Testis (tissue), 2 donors: ENCODE measurements at regions not wholly inside any gene's neighbourhood (a gene's known extent, or its start where the extent isn't known, plus 50 kb on each side); places are given as distances from the start of the nearest gene placed in this dataset.

Experiments used
- DNase-seq: peaks from one replicate; pipeline ENCODE4 v3.0.0-alpha.2; 2019
- H3K27ac ChIP-seq, 2 donors: fragments of 200-600 bp; sonication (generic); one replicate each; pipeline ENCODE4 v1.5.1; 2019
- H3K27me3 ChIP-seq: fragments of 200-600 bp; sonication (generic); one replicate; pipeline ENCODE4 v1.5.1; 2019
- H3K36me3 ChIP-seq: fragments of 200-600 bp; sonication (generic); one replicate; pipeline ENCODE4 v1.5.1; 2017; ENCODE audit warnings: low read depth; ENCODE audit errors: missing control alignments
- H3K4me1 ChIP-seq: fragments of 200-600 bp; sonication (generic); one replicate; pipeline ENCODE4 v1.5.1; 2019
- H3K4me3 ChIP-seq, 2 donors: fragments of 200-600 bp; sonication (generic); one replicate each; pipeline ENCODE4 v1.5.1; 2017 to 2019
- H3K9me3 ChIP-seq: fragments of 200-600 bp; sonication (generic); one replicate; pipeline ENCODE4 v1.5.1; 2017
- CTCF ChIP-seq, 3 experiments: fragments of 450-650 bp in 2 of 3; fragments of 200-600 bp in 1 of 3; sonication (generic) in 1 of 3; IDR thresholded peaks; one replicate each; pipeline ENCODE4 v1.5.1; 2016 to 2019; ENCODE audit warnings: antibody characterized with exemption in 3 of 3, mild to moderate bottlenecking in 2 of 3, moderate library complexity in 1 of 3
- POLR2A ChIP-seq: fragments of 450-650 bp; IDR thresholded peaks from one replicate; pipeline ENCODE4 v1.6.1; 2017; ENCODE audit warnings: antibody characterized with exemption, mild to moderate bottlenecking, moderate library complexity
- WGBS, 2 donors: methylation state at CpG; one replicate each; pipeline ENCODE4 v1.1.5; 2018; 5-methylcytosine and 5-hydroxymethylcytosine counted together
- intact Hi-C: fragments of 100-400 bp; cut with DNase I; formaldehyde crosslinking; loops from one replicate; pipeline ENCODE4 v1.15.1; 2023; ENCODE audit warnings: low total_unique reads

GRCh38 chr5:97624886-97625285, 441.8 kb upstream of the RIOK2 start:
- peak overlapping the region; percentile 21 to 43 for H3K27ac ChIP-seq
- H3K9me3 ChIP-seq, result no peaks in the 10 kb centered on the region
- H3K36me3 ChIP-seq, result no peaks in the 10 kb centered on the region
- intact Hi-C loops, result no loop called here
- H3K27me3 ChIP-seq, result no peaks in the 10 kb centered on the region
- H3K4me1 ChIP-seq, result peaks cover 13% of the 10 kb centered on the region
- no peak for TF ChIP-seq POLR2A
- TF ChIP-seq CTCF (IDR thresholded peaks at IDR 0.05), result no peak
- DNase-seq, result no peak
- no peak overlapping the region for H3K4me3 ChIP-seq

- Histone ChIP-seq H3K36me3 (no peaks in the 10 kb centered on the region), H3K27ac (peak overlapping the region in 1 of 2 donors; percentile 4), H3K9me3 (no peaks in the 10 kb centered on the region), H3K4me1 (peaks cover 13% of the 10 kb centered on the region), H3K4me3 (no peak overlapping the region), H3K27me3 (no peaks in the 10 kb centered on the region)
- 61 to 71% methylated on average over 3 of the region's 3 CpGs for WGBS, 2 donors
- TF ChIP-seq POLR2A, result no peak
- intact Hi-C loops, result no loop called here
- DNase-seq, result no peak
Observed at GRCh38 chr5:97627272-97627671, 444.2 kb upstream of the RIOK2 start.

GRCh38 chr5:97628031-97628430, 445.0 kb upstream of the RIOK2 start:
- TF ChIP-seq POLR2A, result no peak
- no peak for TF ChIP-seq CTCF (IDR thresholded peaks at IDR 0.05)
- Histone ChIP-seq H3K36me3 (no peaks in the 10 kb centered on the region), H3K9me3 (no peaks in the 10 kb centered on the region), H3K4me3 (no peak overlapping the region), H3K27ac (no peak overlapping the region), H3K27me3 (no peaks in the 10 kb centered on the region), H3K4me1 (peaks cover 13% of the 10 kb centered on the region)
- intact Hi-C loops, result no loop called here
- DNase-seq, result no peak
- 34 to 43% methylated on average over 1 of the region's 1 CpG for WGBS, 2 donors

DNA sequence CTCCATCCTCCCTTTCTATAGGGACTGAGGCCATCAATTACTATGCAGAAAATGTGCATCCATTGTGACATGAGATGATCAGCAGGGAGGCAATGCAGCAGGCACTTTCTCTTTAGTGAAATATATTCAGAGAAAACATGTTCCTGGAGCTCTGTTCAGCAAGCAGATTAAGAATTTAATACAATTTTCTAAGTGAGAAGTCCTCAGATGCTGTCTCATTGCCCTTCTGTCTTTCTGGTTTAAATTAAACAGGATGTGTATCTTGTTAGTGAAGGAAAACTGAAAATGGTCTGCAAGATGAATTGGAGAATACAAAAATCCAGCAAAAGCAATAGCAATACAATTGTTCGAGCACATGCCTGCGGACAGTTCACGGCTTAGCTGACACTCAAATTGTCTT, 445.8 kb upstream of the RIOK2 start:
- no peaks in the 10 kb centered on the region for H3K9me3 ChIP-seq
- H3K36me3 ChIP-seq, result no peaks in the 10 kb centered on the region
- no peak overlapping the region for H3K4me3 ChIP-seq
- no peak for DNase-seq
- 67 to 68% methylated on average over 3 of the region's 3 CpGs for WGBS, 2 donors
- intact Hi-C loops, result no loop called here
- no peak for TF ChIP-seq CTCF (IDR thresholded peaks at IDR 0.05)
- TF ChIP-seq POLR2A, result no peak
- H3K27ac ChIP-seq, result no peak overlapping the region
- no peaks in the 10 kb centered on the region for H3K27me3 ChIP-seq
- peaks cover 13% of the 10 kb centered on the region for H3K4me1 ChIP-seq

GRCh38 chr5:97629276-97629675, 446.2 kb upstream of the RIOK2 start:
- Histone ChIP-seq H3K36me3 (no peaks in the 10 kb centered on the region), H3K27ac (no peak overlapping the region), H3K4me1 (peaks cover 8% of the 10 kb centered on the region), H3K9me3 (no peaks in the 10 kb centered on the region), H3K27me3 (no peaks in the 10 kb centered on the region), H3K4me3 (no peak overlapping the region)
- intact Hi-C loops, result no loop called here
- peak; percentile 24 for DNase-seq
- WGBS, 2 donors, result 32 to 36% methylated on average over 4 of the region's 4 CpGs
- TF ChIP-seq POLR2A, result no peak
- no peak for TF ChIP-seq CTCF (IDR thresholded peaks at IDR 0.05)
